GM12878 (cell line): ENCODE measurements at regions not wholly inside any gene's neighbourhood (a gene's known extent, or its start where the extent isn't known, plus 50 kb on each side); places are given as distances from the start of the nearest gene placed in this dataset.

ENCODE experiments used
- ATAC-seq: fragments of 200-7000 bp; cut with Tn5 transposase; 3 replicates; pipeline ENCODE4 v1.9.1; 2020; ENCODE audit warnings: mild to moderate bottlenecking, moderate library complexity
- BruUV-seq: library from RNA; stranded (reverse); fragments of 400-500 nt; replicated peaks from 2 replicates; lab custom pipeline; 2021; lab: Mats Ljungman, UMichigan
- CTCF ChIA-PET: fragments of 300-600 bp; sonication (Branson Sonifier 250); formaldehyde crosslinking; extraction: SDS; loops from one replicate; lab custom pipeline; 2021; ENCODE audit warnings: inconsistent platforms; lab: Yijun Ruan, JAX
- POLR2A ChIA-PET: fragments of 350-600 bp; formaldehyde crosslinking; extraction: SDS; loops from one replicate; lab custom pipeline; 2021; ENCODE audit warnings: inconsistent platforms; lab: Charles Lee
- RAD21 ChIA-PET: fragments of 300-600 bp; sonication (Branson Sonifier 250); formaldehyde crosslinking; loops from one replicate; lab custom pipeline; 2023; ENCODE audit warnings: antibody characterized with exemption; ENCODE audit not compliant: unreplicated experiment; lab: Charles Lee
- SMC1A ChIA-PET: fragments of 300-600 bp; sonication (Branson Sonifier 250); formaldehyde crosslinking; loops from one replicate; lab custom pipeline; 2023; ENCODE audit not compliant: unreplicated experiment, uncharacterized antibody; lab: Charles Lee
- DNase-seq: peaks from one replicate; pipeline ENCODE4 v3.0.0-alpha.2; 2011; ENCODE audit warnings: low read depth, low spot score
- FAIRE-seq: peaks from 3 replicates; lab custom pipeline; 2011; peaks lifted over from hg19 to GRCh38; lab: Jason Lieb, UNC
- H2AFZ ChIP-seq: 2 replicates; pipeline ENCODE4 v1.6.0; 2011; ENCODE audit warnings: low read depth, low read length, control low read depth; ENCODE audit not compliant: control insufficient read depth
- H3K27ac ChIP-seq: 2 replicates; pipeline ENCODE4 v1.5.1; 2011; ENCODE audit warnings: control low read depth; ENCODE audit not compliant: control insufficient read depth, insufficient read depth
- H3K27me3 ChIP-seq, 2 experiments: replicated peaks in 1 of 2; 2 replicates each; pipeline versions ENCODE4 v1.6.0 to v1.6.1; 2011; ENCODE audit warnings: low read length in 1 of 2; ENCODE audit not compliant: control insufficient read depth in 2 of 2, insufficient read depth in 2 of 2
- H3K36me3 ChIP-seq, 2 experiments: 2 replicates each; pipeline ENCODE4 v1.5.1; 2011; ENCODE audit warnings: low read length in 1 of 2; ENCODE audit not compliant: control insufficient read depth in 2 of 2, insufficient read depth in 2 of 2
- H3K4me1 ChIP-seq: 2 replicates; pipeline ENCODE4 v1.6.1; 2011; ENCODE audit warnings: mild to moderate bottlenecking, low read length, moderate library complexity, mixed read lengths; ENCODE audit not compliant: control insufficient read depth, insufficient read depth
- H3K4me2 ChIP-seq: 2 replicates; pipeline ENCODE4 v1.6.0; 2011; ENCODE audit warnings: control low read depth; ENCODE audit not compliant: control insufficient read depth, insufficient read depth
- H3K4me3 ChIP-seq: fragments of 200-600 bp; sonication (generic); 2 replicates; pipeline ENCODE4 v1.5.1; 2016
- H3K79me2 ChIP-seq: 2 replicates; pipeline ENCODE4 v1.6.0; 2011; ENCODE audit warnings: low read length; ENCODE audit not compliant: control insufficient read depth, insufficient read depth
- H3K9ac ChIP-seq: 2 replicates; pipeline ENCODE4 v1.8.0; 2011; ENCODE audit warnings: low read length, control low read depth, mixed read lengths; ENCODE audit not compliant: control insufficient read depth, insufficient read depth
- H3K9me3 ChIP-seq: replicated peaks from 3 replicates; pipeline ENCODE4 v1.5.1; 2011; ENCODE audit warnings: mild to moderate bottlenecking, low read length; ENCODE audit not compliant: control insufficient read depth, insufficient read depth
- H4K20me1 ChIP-seq: 2 replicates; pipeline ENCODE4 v1.6.0; 2011; ENCODE audit not compliant: control insufficient read depth, insufficient read depth
- BMI1 ChIP-seq: fragments of 450-650 bp; IDR thresholded peaks from 2 replicates; pipeline ENCODE4 v1.6.1; 2016; ENCODE audit warnings: mild to moderate bottlenecking, moderate library complexity, borderline replicate concordance
- ESRRA ChIP-seq: IDR thresholded peaks from 2 replicates; pipeline ENCODE4 v1.6.1; 2012; ENCODE audit warnings: mild to moderate bottlenecking, low read length, improper control_type of control experiment
- HCFC1 ChIP-seq: fragments of 150-350 bp; IDR thresholded peaks from 2 replicates; pipeline ENCODE4 v1.6.1; 2014; ENCODE audit warnings: low read length
- HDAC2 ChIP-seq: fragments of 200-600 bp; sonication (generic); IDR thresholded peaks from 2 replicates; pipeline ENCODE4 v1.6.1; 2017
- HDAC6 ChIP-seq: fragments of 200-600 bp; sonication (generic); IDR thresholded peaks from one replicate; pipeline ENCODE4 v1.8.0; 2017; ENCODE audit warnings: antibody characterized with exemption; ENCODE audit not compliant: unreplicated experiment
- IRF3 ChIP-seq: fragments of 450-650 bp; IDR thresholded peaks from 2 replicates; pipeline ENCODE4 v1.6.1; 2014; ENCODE audit warnings: mild to moderate bottlenecking
- JUNB ChIP-seq: IDR thresholded peaks from 2 replicates; pipeline ENCODE4 v1.6.1; 2016; ENCODE audit warnings: antibody characterized with exemption, mild to moderate bottlenecking
- KDM1A ChIP-seq: fragments of 200-600 bp; sonication (generic); IDR thresholded peaks from 2 replicates; pipeline ENCODE4 v1.6.1; 2016; ENCODE audit warnings: borderline replicate concordance
- MEF2B ChIP-seq: fragments of 450-650 bp; IDR thresholded peaks from 2 replicates; pipeline ENCODE4 v1.6.1; 2018; ENCODE audit warnings: mild to moderate bottlenecking, moderate library complexity; ENCODE audit not compliant: partially characterized antibody, poor library complexity, severe bottlenecking
- RBBP5 ChIP-seq: fragments of 200-600 bp; sonication (generic); conservative IDR thresholded peaks from 2 replicates; pipeline ENCODE4 v1.6.1; 2016
- RELA ChIP-seq: fragments of 450-650 bp; IDR thresholded peaks from 2 replicates; pipeline ENCODE4 v1.8.0; 2014; ENCODE audit warnings: borderline replicate concordance; ENCODE audit not compliant: partially characterized antibody
- SMC3 ChIP-seq: IDR thresholded peaks from 2 replicates; pipeline ENCODE4 v1.6.1; 2011; ENCODE audit warnings: low read length, improper control_type of control experiment, borderline replicate concordance
- SREBF1 ChIP-seq: IDR thresholded peaks from 2 replicates; pipeline ENCODE4 v1.6.1; 2012; ENCODE audit warnings: mild to moderate bottlenecking, low read length
- TCF12 ChIP-seq: IDR thresholded peaks from 2 replicates; pipeline ENCODE4 v1.6.1; 2011; ENCODE audit warnings: low read depth, mild to moderate bottlenecking, low read length
- USF2 ChIP-seq: IDR thresholded peaks from 2 replicates; pipeline ENCODE4 v1.6.1; 2011; ENCODE audit warnings: low read depth, low read length, improper control_type of control experiment, borderline replicate concordance
- ZBTB4 ChIP-seq: fragments of 450-650 bp; formaldehyde crosslinking; IDR thresholded peaks from 2 replicates; pipeline ENCODE4 v1.4.0; 2022; ENCODE audit warnings: mild to moderate bottlenecking, moderate library complexity
- ZNF24 ChIP-seq: fragments of 450-650 bp; IDR thresholded peaks from 2 replicates; pipeline ENCODE4 v1.6.1; 2017; ENCODE audit warnings: antibody characterized with exemption, mild to moderate bottlenecking
- ZNF274 ChIP-seq: IDR thresholded peaks from one replicate; pipeline ENCODE4 v1.8.0; 2011; ENCODE audit not compliant: insufficient read length, insufficient read depth
- ZSCAN29 ChIP-seq: fragments of 450-650 bp; IDR thresholded peaks from 2 replicates; pipeline ENCODE4 v1.6.1; 2017; ENCODE audit warnings: mild to moderate bottlenecking, moderate library complexity
- ZZZ3 ChIP-seq: IDR thresholded peaks from 2 replicates; pipeline ENCODE4 v1.6.1; 2011; ENCODE audit warnings: low read depth; ENCODE audit not compliant: control insufficient read depth, insufficient read length
- WGBS: methylation state at CpG from one replicate; pipeline ENCODE4 v1.1.6; 2016; ENCODE audit warnings: low lambda C conversion rate; ENCODE audit not compliant: insufficient replicate concordance, insufficient coverage; ENCODE audit errors: missing lambda C conversion rate; 5-methylcytosine and 5-hydroxymethylcytosine counted together
- in situ Hi-C: fragments of 300-500 bp; cut with MboI; formaldehyde crosslinking; loops from 9 replicates; pipeline ENCODE4 v1.14.3; 2018; ENCODE audit warnings: mixed read lengths
- intact Hi-C: fragments of 100-400 bp; cut with micrococcal nuclease; formaldehyde crosslinking; loops from one replicate; pipeline ENCODE4 v1.14.2; 2022; ENCODE audit not compliant: unreplicated experiment

GRCh38 chr14:53613404-53614253, 343.0 kb downstream of the BMP4 start:
- H3K4me1 ChIP-seq = peaks cover 15% of the 10 kb centered on the region; the same call in 1 of the 2 replicates
- H3K4me3 ChIP-seq = peak overlapping the region; percentile 42
- H3K36me3 ChIP-seq = no peaks in the 10 kb centered on the region
- intact Hi-C loops (loop anchor here (1.0 to 2.0 kb wide), 3 partner anchors 43 to 87 kb away; no protein-coding TSS in a partner anchor), in situ Hi-C loops (no loop called here)
- TSS peak; percentile 92 for BruUV-seq
- no peaks in the 10 kb centered on the region for H3K27me3 ChIP-seq
- ChIA-PET SMC1A (interaction anchor here (0.8 to 5.9 kb wide), 18 partner anchors 8 to 164 kb away, joined by 3 to 44 read pairs (median 4); no protein-coding TSS in a partner anchor), RAD21 (interaction anchor here (0.9 to 3.3 kb wide), 7 partner anchors 12 to 88 kb away, joined by 3 to 25 read pairs (median 5); no protein-coding TSS in a partner anchor), POLR2A (interaction anchor here (0.5 to 1.5 kb wide), 4 partner anchors 14 to 87 kb away, joined by 3 to 7 read pairs (median 4); no protein-coding TSS in a partner anchor), CTCF (interaction anchor here (0.9 to 2.6 kb wide), 6 partner anchors 8 to 89 kb away, joined by 3 to 14 read pairs (median 5); no protein-coding TSS in a partner anchor)
- no peaks in the 10 kb centered on the region for H3K79me2 ChIP-seq
- H3K9me3 ChIP-seq = no peaks in the 10 kb centered on the region; the same call in 2 of the 3 replicates
- peak; percentile 89 for FAIRE-seq
- H2AFZ ChIP-seq = peak overlapping the region; percentile 37
- peak; percentile 98 for DNase-seq
- H4K20me1 ChIP-seq = no peaks in the 10 kb centered on the region
- WGBS = 1% methylated on average over 12 of the region's 12 CpGs
- no peak overlapping the region for H3K9ac ChIP-seq
- H3K27ac ChIP-seq = peak overlapping the region; percentile 74
- peak overlapping the region; percentile 93 for H3K4me2 ChIP-seq
- ATAC-seq = peak; percentile 92
- TF ChIP-seq TCF12 (peak; percentile 84), KDM1A (no peak), ZSCAN29 (no peak), SREBF1 (no peak), ESRRA (peak; percentile 90), HDAC2 (no peak), SMC3 (peak; percentile 2; the same call in 1 of the 2 replicates), ZZZ3 (no peak), ZNF24 (peak; percentile 58; the same call in 1 of the 2 replicates), ZNF274 (no peak), JUNB (peak; percentile 80), HCFC1 (0 out of 2 replicates have a peak, but pooled peaks have one; percentile 17), ZBTB4 (CRISPR knock-in tag) (no peak), HDAC6 (no peak), IRF3 (no peak), MEF2B (peak; percentile 86), USF2 (no peak), RELA (peak; percentile 46), RBBP5 (0 out of 2 replicates have a peak, but pooled peaks have one; percentile 67), BMI1 (peak; percentile 88)
